ENCODE measurements at regions not wholly inside any gene's neighbourhood (a gene's known extent, or its start where the extent isn't known, plus 50 kb on each side); places are given as distances from the start of the nearest gene placed in this dataset.

GRCh38 chr21:31489014-31489413 is 145.0 kb upstream of the TIAM1 start:
- Histone ChIP-seq H3K9ac (ENCODE audit: control insufficient read depth, insufficient read depth, low read length) (no peak overlapping the region), H3K4me2 (ENCODE audit: control insufficient read depth, insufficient read depth) (no peak overlapping the region), H3K4me1 (ENCODE audit: control insufficient read depth, insufficient read depth, low read length) (no peaks in the 10 kb centered on the region), H3K36me3 (ENCODE audit: control insufficient read depth in 2 of 2, insufficient read depth in 2 of 2, low read length in 1 of 2) (no peaks in the 10 kb centered on the region), H3K27ac (ENCODE audit: control insufficient read depth, insufficient read depth) (no peak overlapping the region), H4K20me1 (ENCODE audit: control insufficient read depth, insufficient read depth) (no peaks in the 10 kb centered on the region), H3K9me3 (replicated peaks; ENCODE audit: control insufficient read depth, insufficient read depth, low read length) (peaks cover 2% of the 10 kb centered on the region; the same call in 1 of the 3 replicates), H2AFZ (ENCODE audit: control insufficient read depth, low read depth, low read length) (no peak overlapping the region), H3K4me3 (no peak overlapping the region), H3K27me3 (replicated peaks in 1 of 2; ENCODE audit: control insufficient read depth in 2 of 2, insufficient read depth in 2 of 2, low read length in 1 of 2) (no peaks in the 10 kb centered on the region), H3K79me2 (ENCODE audit: control insufficient read depth, insufficient read depth, low read length) (no peaks in the 10 kb centered on the region)
- ATAC-seq: no peak
- POLR2A ChIA-PET: no interaction called here
- BruUV-seq (replicated peaks): no TSS peak
- intact Hi-C loops (cut with micrococcal nuclease; ENCODE audit: unreplicated experiment) (no loop called here), in situ Hi-C loops (cut with MboI) (no loop called here)
- SMC1A ChIA-PET (ENCODE audit: uncharacterized antibody, unreplicated experiment): no interaction called here
- no peak for FAIRE-seq
- RAD21 ChIA-PET (ENCODE audit: unreplicated experiment): no interaction called here
- DNase-seq (ENCODE audit: low read depth, low spot score): no peak
- CTCF ChIA-PET: no interaction called here
- WGBS (ENCODE audit: insufficient coverage, insufficient replicate concordance, low lambda C conversion rate, missing lambda C conversion rate): 47% methylated on average over 6 of the region's 6 CpGs
- no peak for TF ChIP-seq CBX3 (IDR thresholded peaks at IDR 0.05; ENCODE audit: borderline replicate concordance, low read depth)
- no peak for TF ChIP-seq ZBTB40 (IDR thresholded peaks at IDR 0.05; ENCODE audit: borderline replicate concordance)
- TF ChIP-seq, protein P1, sequence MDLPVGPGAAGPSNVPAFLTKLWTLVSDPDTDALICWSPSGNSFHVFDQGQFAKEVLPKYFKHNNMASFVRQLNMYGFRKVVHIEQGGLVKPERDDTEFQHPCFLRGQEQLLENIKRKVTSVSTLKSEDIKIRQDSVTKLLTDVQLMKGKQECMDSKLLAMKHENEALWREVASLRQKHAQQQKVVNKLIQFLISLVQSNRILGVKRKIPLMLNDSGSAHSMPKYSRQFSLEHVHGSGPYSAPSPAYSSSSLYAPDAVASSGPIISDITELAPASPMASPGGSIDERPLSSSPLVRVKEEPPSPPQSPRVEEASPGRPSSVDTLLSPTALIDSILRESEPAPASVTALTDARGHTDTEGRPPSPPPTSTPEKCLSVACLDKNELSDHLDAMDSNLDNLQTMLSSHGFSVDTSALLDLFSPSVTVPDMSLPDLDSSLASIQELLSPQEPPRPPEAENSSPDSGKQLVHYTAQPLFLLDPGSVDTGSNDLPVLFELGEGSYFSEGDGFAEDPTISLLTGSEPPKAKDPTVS (IDR thresholded peaks at IDR 0.05; ENCODE audit: low read depth, low read length): no peak
- no peak for TF ChIP-seq MEF2A (IDR thresholded peaks at IDR 0.05; ENCODE audit: insufficient read depth, low read depth, low read length)
- no peak for TF ChIP-seq CTCF (IDR thresholded peaks at IDR 0.05 in 2 of 3, conservative IDR thresholded peaks at IDR 0.05 in 1 of 3; ENCODE audit: control insufficient read depth in 2 of 3, extremely low read depth in 1 of 3, insufficient read depth in 1 of 3, low read depth in 3 of 3, low read length in 3 of 3)
- TF ChIP-seq GATAD2B (conservative IDR thresholded peaks at IDR 0.05; ENCODE audit: low read depth): no peak
- TF ChIP-seq ZNF384 (IDR thresholded peaks at IDR 0.05; ENCODE audit: borderline replicate concordance, low read depth, low read length): no peak
- TF ChIP-seq RCOR1 (conservative IDR thresholded peaks at IDR 0.05; ENCODE audit: low read depth, low read length): no peak
- TF ChIP-seq, protein P2, sequence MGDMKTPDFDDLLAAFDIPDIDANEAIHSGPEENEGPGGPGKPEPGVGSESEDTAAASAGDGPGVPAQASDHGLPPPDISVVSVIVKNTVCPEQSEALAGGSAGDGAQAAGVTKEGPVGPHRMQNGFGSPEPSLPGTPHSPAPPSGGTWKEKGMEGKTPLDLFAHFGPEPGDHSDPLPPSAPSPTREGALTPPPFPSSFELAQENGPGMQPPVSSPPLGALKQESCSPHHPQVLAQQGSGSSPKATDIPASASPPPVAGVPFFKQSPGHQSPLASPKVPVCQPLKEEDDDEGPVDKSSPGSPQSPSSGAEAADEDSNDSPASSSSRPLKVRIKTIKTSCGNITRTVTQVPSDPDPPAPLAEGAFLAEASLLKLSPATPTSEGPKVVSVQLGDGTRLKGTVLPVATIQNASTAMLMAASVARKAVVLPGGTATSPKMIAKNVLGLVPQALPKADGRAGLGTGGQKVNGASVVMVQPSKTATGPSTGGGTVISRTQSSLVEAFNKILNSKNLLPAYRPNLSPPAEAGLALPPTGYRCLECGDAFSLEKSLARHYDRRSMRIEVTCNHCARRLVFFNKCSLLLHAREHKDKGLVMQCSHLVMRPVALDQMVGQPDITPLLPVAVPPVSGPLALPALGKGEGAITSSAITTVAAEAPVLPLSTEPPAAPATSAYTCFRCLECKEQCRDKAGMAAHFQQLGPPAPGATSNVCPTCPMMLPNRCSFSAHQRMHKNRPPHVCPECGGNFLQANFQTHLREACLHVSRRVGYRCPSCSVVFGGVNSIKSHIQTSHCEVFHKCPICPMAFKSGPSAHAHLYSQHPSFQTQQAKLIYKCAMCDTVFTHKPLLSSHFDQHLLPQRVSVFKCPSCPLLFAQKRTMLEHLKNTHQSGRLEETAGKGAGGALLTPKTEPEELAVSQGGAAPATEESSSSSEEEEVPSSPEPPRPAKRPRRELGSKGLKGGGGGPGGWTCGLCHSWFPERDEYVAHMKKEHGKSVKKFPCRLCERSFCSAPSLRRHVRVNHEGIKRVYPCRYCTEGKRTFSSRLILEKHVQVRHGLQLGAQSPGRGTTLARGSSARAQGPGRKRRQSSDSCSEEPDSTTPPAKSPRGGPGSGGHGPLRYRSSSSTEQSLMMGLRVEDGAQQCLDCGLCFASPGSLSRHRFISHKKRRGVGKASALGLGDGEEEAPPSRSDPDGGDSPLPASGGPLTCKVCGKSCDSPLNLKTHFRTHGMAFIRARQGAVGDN (IDR thresholded peaks at IDR 0.05): no peak
- no peak for TF ChIP-seq NFYA (IDR thresholded peaks at IDR 0.05; ENCODE audit: borderline replicate concordance, low read depth, low read length)
- TF ChIP-seq POLR2AphosphoS2 (IDR thresholded peaks at IDR 0.05; ENCODE audit: low read depth, low read length): no peak
- TF ChIP-seq, protein P3, sequence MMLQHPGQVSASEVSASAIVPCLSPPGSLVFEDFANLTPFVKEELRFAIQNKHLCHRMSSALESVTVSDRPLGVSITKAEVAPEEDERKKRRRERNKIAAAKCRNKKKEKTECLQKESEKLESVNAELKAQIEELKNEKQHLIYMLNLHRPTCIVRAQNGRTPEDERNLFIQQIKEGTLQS (IDR thresholded peaks at IDR 0.05; ENCODE audit: borderline replicate concordance, extremely low read depth, low read depth, low read length): no peak
